ENCODE measurements at regions not wholly inside any gene's neighbourhood (a gene's known extent, or its start where the extent isn't known, plus 50 kb on each side); places are given as distances from the start of the nearest gene placed in this dataset.

DNA sequence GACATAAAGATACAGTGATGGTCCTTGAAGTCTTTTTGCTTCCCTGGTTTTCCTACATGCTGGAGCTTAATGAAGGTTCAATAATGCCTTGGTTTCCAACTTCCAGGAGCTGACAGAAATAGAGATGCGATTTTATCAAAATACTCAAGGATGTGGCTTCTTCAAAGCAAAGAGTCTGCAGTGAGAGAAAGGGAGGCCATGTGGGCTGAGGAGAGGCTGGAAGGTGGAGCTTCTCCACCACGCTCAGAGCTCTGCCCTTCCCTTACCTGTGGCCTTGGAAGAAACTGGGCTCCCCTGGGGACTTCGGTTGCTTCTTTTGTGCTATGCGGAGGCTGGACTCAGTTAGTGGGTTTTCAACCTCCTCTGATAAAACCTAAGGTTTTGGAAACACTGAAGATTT lies 175.0 kb upstream of the APCDD1 start:
- Histone ChIP-seq H3K9ac (ENCODE audit: low read length) (no peak overlapping the region), H3K9me2 (ENCODE audit: insufficient read depth) (no peaks in the 10 kb centered on the region), H3K4me1 (ENCODE audit: control insufficient read depth in 1 of 2, insufficient read depth in 2 of 2, low read length in 2 of 2) (no peaks in the 10 kb centered on the region), H3K9me3 (ENCODE audit: control insufficient read depth in 1 of 2, insufficient read depth in 1 of 2, low read depth in 1 of 2, low read length in 2 of 2) (no peaks in the 10 kb centered on the region), H3K4me2 (ENCODE audit: low read length) (no peak overlapping the region), H2AFZ (ENCODE audit: low read depth, low read length, poor library complexity, severe bottlenecking) (no peak overlapping the region), H3K79me2 (ENCODE audit: insufficient read depth, low read length) (no peaks in the 10 kb centered on the region), H3K36me3 (ENCODE audit: control insufficient read depth in 1 of 2, insufficient read depth in 2 of 2, low read length in 2 of 2) (no peaks in the 10 kb centered on the region), H3K27ac (ENCODE audit: low read depth, low read length) (no peak overlapping the region), H4K20me1 (ENCODE audit: insufficient read depth) (no peaks in the 10 kb centered on the region), H3K27me3 (ENCODE audit: insufficient read depth, low read length) (peaks cover 30% of the 10 kb centered on the region; the same call in 1 of the 2 replicates), H3K4me3 (replicated peaks in 1 of 2; ENCODE audit: low read depth in 1 of 2, low read length in 2 of 2) (no peak overlapping the region)
- RAD21 ChIA-PET (ENCODE audit: low non-redundant PET in 1 of 2, low total read pairs in 2 of 2, uncharacterized antibody in 2 of 2, unreplicated experiment in 2 of 2) = no interaction called here
- intact Hi-C loops (cut with micrococcal nuclease) = no loop called here
- POLR2A ChIA-PET = no interaction called here
- DNase-seq (ENCODE audit: low read depth, low spot score) (no peak), ATAC-seq (no peak)
- CTCF ChIA-PET = no interaction called here
- TF ChIP-seq ELF1 (IDR thresholded peaks at IDR 0.05; ENCODE audit: borderline replicate concordance, low read depth) (no peak), TCF7L2 (IDR thresholded peaks at IDR 0.05; ENCODE audit: borderline replicate concordance, extremely low read depth, insufficient read depth, insufficient read length) (no peak), FOSL1 (IDR thresholded peaks at IDR 0.05; ENCODE audit: low read depth) (no peak), SP1 (IDR thresholded peaks at IDR 0.05; ENCODE audit: low read depth) (no peak), ZNF274 (IDR thresholded peaks at IDR 0.05; ENCODE audit: low read depth, low read length) (no peak), JUND (IDR thresholded peaks at IDR 0.05) (no peak), EZH2 (IDR thresholded peaks at IDR 0.05) (no peak), CBX3 (IDR thresholded peaks at IDR 0.05; ENCODE audit: low read depth) (no peak), SIN3A (IDR thresholded peaks at IDR 0.05; ENCODE audit: low read depth) (no peak)
- TF ChIP-seq, protein P1, sequence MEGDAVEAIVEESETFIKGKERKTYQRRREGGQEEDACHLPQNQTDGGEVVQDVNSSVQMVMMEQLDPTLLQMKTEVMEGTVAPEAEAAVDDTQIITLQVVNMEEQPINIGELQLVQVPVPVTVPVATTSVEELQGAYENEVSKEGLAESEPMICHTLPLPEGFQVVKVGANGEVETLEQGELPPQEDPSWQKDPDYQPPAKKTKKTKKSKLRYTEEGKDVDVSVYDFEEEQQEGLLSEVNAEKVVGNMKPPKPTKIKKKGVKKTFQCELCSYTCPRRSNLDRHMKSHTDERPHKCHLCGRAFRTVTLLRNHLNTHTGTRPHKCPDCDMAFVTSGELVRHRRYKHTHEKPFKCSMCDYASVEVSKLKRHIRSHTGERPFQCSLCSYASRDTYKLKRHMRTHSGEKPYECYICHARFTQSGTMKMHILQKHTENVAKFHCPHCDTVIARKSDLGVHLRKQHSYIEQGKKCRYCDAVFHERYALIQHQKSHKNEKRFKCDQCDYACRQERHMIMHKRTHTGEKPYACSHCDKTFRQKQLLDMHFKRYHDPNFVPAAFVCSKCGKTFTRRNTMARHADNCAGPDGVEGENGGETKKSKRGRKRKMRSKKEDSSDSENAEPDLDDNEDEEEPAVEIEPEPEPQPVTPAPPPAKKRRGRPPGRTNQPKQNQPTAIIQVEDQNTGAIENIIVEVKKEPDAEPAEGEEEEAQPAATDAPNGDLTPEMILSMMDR (IDR thresholded peaks at IDR 0.05 in 2 of 3, conservative IDR thresholded peaks at IDR 0.05 in 1 of 3; ENCODE audit: borderline replicate concordance in 1 of 3, insufficient read depth in 1 of 3, low read depth in 2 of 3, low read length in 2 of 3) = no peak
- BruUV-seq (replicated peaks) = no TSS peak

Data from HCT116 (cell line).